ENCODE measurements at regions not wholly inside any gene's neighbourhood (a gene's known extent, or its start where the extent isn't known, plus 50 kb on each side); places are given as distances from the start of the nearest gene placed in this dataset.

DNA sequence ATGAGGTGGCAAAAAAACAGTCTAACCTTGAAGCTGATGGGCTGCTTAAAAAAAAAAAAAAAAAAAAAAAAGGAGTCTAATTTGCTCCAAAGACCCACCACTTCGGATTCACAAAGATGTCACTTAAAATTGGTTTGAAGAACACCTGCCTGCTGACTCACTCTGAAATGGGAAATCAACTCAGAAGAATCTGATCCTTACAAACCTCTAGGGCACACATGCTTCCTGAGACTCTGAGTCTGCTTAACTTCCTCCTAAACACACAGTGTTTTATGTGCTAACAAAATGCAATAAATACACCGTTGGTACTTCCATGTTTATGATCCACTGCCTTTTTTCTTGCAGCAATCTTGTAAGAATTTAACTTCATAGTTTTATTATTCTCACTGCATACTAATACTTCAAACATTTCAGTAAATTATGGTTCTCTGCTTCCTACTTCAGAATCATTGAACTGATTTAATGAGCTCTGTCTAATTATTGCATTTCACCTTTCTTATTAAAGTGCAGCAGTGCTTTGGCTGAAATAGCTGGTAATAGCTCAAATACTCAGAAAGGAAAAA lies 73.0 kb upstream of the FRMD4B start (continued):
- TF ChIP-seq, protein P1, sequence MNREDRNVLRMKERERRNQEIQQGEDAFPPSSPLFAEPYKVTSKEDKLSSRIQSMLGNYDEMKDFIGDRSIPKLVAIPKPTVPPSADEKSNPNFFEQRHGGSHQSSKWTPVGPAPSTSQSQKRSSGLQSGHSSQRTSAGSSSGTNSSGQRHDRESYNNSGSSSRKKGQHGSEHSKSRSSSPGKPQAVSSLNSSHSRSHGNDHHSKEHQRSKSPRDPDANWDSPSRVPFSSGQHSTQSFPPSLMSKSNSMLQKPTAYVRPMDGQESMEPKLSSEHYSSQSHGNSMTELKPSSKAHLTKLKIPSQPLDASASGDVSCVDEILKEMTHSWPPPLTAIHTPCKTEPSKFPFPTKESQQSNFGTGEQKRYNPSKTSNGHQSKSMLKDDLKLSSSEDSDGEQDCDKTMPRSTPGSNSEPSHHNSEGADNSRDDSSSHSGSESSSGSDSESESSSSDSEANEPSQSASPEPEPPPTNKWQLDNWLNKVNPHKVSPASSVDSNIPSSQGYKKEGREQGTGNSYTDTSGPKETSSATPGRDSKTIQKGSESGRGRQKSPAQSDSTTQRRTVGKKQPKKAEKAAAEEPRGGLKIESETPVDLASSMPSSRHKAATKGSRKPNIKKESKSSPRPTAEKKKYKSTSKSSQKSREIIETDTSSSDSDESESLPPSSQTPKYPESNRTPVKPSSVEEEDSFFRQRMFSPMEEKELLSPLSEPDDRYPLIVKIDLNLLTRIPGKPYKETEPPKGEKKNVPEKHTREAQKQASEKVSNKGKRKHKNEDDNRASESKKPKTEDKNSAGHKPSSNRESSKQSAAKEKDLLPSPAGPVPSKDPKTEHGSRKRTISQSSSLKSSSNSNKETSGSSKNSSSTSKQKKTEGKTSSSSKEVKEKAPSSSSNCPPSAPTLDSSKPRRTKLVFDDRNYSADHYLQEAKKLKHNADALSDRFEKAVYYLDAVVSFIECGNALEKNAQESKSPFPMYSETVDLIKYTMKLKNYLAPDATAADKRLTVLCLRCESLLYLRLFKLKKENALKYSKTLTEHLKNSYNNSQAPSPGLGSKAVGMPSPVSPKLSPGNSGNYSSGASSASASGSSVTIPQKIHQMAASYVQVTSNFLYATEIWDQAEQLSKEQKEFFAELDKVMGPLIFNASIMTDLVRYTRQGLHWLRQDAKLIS (CRISPR knock-in tag; IDR thresholded peaks at IDR 0.05; ENCODE audit: borderline replicate concordance): no peak
- TF ChIP-seq MXD4 (CRISPR knock-in tag; IDR thresholded peaks at IDR 0.05; ENCODE audit: borderline replicate concordance): no peak
- no peak for TF ChIP-seq ZNF671 (CRISPR knock-in tag; IDR thresholded peaks at IDR 0.05)
- TF ChIP-seq, protein P2, sequence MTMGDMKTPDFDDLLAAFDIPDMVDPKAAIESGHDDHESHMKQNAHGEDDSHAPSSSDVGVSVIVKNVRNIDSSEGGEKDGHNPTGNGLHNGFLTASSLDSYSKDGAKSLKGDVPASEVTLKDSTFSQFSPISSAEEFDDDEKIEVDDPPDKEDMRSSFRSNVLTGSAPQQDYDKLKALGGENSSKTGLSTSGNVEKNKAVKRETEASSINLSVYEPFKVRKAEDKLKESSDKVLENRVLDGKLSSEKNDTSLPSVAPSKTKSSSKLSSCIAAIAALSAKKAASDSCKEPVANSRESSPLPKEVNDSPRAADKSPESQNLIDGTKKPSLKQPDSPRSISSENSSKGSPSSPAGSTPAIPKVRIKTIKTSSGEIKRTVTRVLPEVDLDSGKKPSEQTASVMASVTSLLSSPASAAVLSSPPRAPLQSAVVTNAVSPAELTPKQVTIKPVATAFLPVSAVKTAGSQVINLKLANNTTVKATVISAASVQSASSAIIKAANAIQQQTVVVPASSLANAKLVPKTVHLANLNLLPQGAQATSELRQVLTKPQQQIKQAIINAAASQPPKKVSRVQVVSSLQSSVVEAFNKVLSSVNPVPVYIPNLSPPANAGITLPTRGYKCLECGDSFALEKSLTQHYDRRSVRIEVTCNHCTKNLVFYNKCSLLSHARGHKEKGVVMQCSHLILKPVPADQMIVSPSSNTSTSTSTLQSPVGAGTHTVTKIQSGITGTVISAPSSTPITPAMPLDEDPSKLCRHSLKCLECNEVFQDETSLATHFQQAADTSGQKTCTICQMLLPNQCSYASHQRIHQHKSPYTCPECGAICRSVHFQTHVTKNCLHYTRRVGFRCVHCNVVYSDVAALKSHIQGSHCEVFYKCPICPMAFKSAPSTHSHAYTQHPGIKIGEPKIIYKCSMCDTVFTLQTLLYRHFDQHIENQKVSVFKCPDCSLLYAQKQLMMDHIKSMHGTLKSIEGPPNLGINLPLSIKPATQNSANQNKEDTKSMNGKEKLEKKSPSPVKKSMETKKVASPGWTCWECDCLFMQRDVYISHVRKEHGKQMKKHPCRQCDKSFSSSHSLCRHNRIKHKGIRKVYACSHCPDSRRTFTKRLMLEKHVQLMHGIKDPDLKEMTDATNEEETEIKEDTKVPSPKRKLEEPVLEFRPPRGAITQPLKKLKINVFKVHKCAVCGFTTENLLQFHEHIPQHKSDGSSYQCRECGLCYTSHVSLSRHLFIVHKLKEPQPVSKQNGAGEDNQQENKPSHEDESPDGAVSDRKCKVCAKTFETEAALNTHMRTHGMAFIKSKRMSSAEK (CRISPR knock-in tag; IDR thresholded peaks at IDR 0.05; ENCODE audit: borderline replicate concordance): no peak
- no peak for TF ChIP-seq TP53 (CRISPR knock-in tag; IDR thresholded peaks at IDR 0.05)

DNA sequence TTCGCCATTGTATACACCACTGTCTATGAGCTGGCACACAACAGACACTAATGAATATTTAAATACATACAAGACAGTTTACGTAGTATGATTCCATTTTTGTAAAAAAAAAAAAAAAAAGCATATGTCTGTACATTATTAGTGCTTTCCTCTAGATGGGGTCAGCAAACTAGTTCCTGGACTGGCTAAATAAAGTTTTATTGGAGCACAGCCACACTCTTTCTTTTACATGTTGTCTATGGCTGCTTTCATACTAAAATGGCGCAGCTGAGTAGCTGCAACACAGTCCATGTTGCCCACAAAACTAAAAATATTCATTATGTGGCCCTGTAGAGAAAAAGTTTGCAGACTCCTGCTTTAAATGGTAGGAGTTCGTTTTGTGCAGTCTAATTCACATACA lies 70.7 kb upstream of the FRMD4B start:
- H3K4me1 Mint-ChIP-seq: 0 out of 2 replicates have a peak, but pooled peaks cover 5% of the 10 kb centered on the region
- H3K9me3 Mint-ChIP-seq: peaks cover 7% of the 10 kb centered on the region
- DNase-seq (ENCODE audit: low spot score): no peak
- H3K27ac Mint-ChIP-seq: no peak overlapping the region
- H3K4me3 Mint-ChIP-seq: no peak overlapping the region
- H3K27me3 Mint-ChIP-seq (ENCODE audit: low read depth): no peaks in the 10 kb centered on the region
- H3K36me3 Mint-ChIP-seq: no peaks in the 10 kb centered on the region; the same call in 1 of the 2 replicates
- ATAC-seq: no peak
- CTCF ChIA-PET: no interaction called here
- POLR2A ChIA-PET: no interaction called here
- TF ChIP-seq, protein P3, sequence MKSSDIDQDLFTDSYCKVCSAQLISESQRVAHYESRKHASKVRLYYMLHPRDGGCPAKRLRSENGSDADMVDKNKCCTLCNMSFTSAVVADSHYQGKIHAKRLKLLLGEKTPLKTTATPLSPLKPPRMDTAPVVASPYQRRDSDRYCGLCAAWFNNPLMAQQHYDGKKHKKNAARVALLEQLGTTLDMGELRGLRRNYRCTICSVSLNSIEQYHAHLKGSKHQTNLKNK (CRISPR knock-in tag; IDR thresholded peaks at IDR 0.05): no peak
- TF ChIP-seq, protein P4, sequence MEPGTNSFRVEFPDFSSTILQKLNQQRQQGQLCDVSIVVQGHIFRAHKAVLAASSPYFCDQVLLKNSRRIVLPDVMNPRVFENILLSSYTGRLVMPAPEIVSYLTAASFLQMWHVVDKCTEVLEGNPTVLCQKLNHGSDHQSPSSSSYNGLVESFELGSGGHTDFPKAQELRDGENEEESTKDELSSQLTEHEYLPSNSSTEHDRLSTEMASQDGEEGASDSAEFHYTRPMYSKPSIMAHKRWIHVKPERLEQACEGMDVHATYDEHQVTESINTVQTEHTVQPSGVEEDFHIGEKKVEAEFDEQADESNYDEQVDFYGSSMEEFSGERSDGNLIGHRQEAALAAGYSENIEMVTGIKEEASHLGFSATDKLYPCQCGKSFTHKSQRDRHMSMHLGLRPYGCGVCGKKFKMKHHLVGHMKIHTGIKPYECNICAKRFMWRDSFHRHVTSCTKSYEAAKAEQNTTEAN (CRISPR knock-in tag; IDR thresholded peaks at IDR 0.05): no peak
- TF ChIP-seq KAT7 (CRISPR knock-in tag; IDR thresholded peaks at IDR 0.05; ENCODE audit: borderline replicate concordance) (no peak), ZNF121 (CRISPR knock-in tag; IDR thresholded peaks at IDR 0.05) (no peak), SMAD4 (CRISPR knock-in tag; IDR thresholded peaks at IDR 0.05) (no peak), ESRRA (CRISPR knock-in tag; IDR thresholded peaks at IDR 0.05; ENCODE audit: borderline replicate concordance) (no peak), NFATC4 (CRISPR knock-in tag; IDR thresholded peaks at IDR 0.05) (no peak), NFYB (CRISPR knock-in tag; conservative IDR thresholded peaks at IDR 0.05; ENCODE audit: low read depth) (no peak)
- TF ChIP-seq, protein P5, sequence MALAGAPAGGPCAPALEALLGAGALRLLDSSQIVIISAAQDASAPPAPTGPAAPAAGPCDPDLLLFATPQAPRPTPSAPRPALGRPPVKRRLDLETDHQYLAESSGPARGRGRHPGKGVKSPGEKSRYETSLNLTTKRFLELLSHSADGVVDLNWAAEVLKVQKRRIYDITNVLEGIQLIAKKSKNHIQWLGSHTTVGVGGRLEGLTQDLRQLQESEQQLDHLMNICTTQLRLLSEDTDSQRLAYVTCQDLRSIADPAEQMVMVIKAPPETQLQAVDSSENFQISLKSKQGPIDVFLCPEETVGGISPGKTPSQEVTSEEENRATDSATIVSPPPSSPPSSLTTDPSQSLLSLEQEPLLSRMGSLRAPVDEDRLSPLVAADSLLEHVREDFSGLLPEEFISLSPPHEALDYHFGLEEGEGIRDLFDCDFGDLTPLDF (CRISPR knock-in tag; IDR thresholded peaks at IDR 0.05): no peak
- TF ChIP-seq, protein P6, sequence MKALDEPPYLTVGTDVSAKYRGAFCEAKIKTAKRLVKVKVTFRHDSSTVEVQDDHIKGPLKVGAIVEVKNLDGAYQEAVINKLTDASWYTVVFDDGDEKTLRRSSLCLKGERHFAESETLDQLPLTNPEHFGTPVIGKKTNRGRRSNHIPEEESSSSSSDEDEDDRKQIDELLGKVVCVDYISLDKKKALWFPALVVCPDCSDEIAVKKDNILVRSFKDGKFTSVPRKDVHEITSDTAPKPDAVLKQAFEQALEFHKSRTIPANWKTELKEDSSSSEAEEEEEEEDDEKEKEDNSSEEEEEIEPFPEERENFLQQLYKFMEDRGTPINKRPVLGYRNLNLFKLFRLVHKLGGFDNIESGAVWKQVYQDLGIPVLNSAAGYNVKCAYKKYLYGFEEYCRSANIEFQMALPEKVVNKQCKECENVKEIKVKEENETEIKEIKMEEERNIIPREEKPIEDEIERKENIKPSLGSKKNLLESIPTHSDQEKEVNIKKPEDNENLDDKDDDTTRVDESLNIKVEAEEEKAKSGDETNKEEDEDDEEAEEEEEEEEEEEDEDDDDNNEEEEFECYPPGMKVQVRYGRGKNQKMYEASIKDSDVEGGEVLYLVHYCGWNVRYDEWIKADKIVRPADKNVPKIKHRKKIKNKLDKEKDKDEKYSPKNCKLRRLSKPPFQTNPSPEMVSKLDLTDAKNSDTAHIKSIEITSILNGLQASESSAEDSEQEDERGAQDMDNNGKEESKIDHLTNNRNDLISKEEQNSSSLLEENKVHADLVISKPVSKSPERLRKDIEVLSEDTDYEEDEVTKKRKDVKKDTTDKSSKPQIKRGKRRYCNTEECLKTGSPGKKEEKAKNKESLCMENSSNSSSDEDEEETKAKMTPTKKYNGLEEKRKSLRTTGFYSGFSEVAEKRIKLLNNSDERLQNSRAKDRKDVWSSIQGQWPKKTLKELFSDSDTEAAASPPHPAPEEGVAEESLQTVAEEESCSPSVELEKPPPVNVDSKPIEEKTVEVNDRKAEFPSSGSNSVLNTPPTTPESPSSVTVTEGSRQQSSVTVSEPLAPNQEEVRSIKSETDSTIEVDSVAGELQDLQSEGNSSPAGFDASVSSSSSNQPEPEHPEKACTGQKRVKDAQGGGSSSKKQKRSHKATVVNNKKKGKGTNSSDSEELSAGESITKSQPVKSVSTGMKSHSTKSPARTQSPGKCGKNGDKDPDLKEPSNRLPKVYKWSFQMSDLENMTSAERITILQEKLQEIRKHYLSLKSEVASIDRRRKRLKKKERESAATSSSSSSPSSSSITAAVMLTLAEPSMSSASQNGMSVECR (CRISPR knock-in tag; IDR thresholded peaks at IDR 0.05; ENCODE audit: borderline replicate concordance): no peak
- TF ChIP-seq, protein P7, sequence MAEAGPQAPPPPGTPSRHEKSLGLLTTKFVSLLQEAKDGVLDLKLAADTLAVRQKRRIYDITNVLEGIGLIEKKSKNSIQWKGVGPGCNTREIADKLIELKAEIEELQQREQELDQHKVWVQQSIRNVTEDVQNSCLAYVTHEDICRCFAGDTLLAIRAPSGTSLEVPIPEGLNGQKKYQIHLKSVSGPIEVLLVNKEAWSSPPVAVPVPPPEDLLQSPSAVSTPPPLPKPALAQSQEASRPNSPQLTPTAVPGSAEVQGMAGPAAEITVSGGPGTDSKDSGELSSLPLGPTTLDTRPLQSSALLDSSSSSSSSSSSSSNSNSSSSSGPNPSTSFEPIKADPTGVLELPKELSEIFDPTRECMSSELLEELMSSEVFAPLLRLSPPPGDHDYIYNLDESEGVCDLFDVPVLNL (CRISPR knock-in tag; IDR thresholded peaks at IDR 0.05; ENCODE audit: borderline replicate concordance, low read depth): no peak

All from WTC11 (cell line).